T47D (cell line): ENCODE measurements at regions not wholly inside any gene's neighbourhood (a gene's known extent, or its start where the extent isn't known, plus 50 kb on each side); places are given as distances from the start of the nearest gene placed in this dataset.
A peak's percentile ranks its signal among the peaks of the same experiment; 100 is the strongest.

Source experiments
- DNase-seq, 2 experiments: peaks; one replicate each; pipeline versions ENCODE4 v3.0.0 to v3.0.0-alpha.2; 2011 to 2012; ENCODE audit warnings: low read depth in 1 of 2, low spot score in 1 of 2
- JUND ChIP-seq: IDR thresholded peaks from 2 replicates; pipeline ENCODE4 v1.6.1; 2012; ENCODE audit warnings: low read depth
- in situ Hi-C: cut with HindIII; loops from 2 replicates; pipeline ENCODE4 v1.10.0; 2016; ENCODE audit warnings: low sequenced_read_pairs, low pct_unique_long_range_greater_than_20kb

DNA sequence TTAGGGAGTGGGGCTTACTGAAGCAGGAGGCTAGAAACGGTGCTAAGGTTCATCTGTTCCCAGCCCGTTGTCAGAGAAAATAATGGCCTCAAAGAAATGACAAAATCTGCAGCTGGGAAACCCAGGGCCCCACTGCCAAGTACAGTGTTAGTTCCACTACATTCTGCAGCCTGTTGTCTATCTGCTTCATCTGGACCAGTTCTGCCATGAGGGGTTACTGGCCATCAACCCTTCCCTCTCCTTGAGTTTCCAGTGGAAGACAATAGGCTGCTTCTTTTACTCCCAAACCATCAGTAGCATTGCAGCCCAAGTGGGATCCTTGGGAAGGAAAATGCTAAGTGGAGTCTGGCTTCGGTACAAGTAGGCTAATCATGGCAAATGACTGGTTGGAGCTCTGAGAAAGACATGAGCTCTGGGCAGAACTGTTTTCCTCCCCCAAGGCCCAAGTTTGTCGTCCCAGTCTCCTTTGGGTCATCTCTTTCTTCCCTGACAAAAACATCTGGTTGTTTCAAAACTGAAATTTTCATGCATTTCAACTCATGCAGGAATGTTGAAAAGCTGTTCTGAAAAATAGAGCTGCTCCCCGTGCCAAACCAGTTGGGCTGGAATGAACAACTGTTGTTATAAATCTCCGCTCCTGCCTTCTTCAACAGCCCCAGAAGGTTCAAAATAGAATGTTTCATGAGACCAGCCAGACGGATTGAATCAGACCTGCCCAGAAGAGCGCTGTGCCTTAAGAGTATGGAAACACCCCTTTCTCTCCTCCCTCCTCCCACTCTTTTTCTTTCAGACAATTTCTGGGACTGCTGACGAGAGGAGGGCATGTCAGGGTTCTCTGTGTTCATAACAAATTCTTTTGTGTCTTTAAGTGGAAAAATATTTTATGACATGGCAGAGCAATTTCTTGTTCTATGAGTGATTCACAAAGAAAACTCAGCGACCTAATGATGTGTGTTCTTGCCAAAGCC, 116.6 kb downstream of the RAB18 start:
- peak in 1 of 2 experiments; percentile 64 for DNase-seq
- TF ChIP-seq JUND: no peak
- in situ Hi-C loops: no loop called here

- TF ChIP-seq JUND: no peak
- DNase-seq: no peak
- in situ Hi-C loops: no loop called here
These were observed 117.4 kb downstream of the RAB18 start for GRCh38 chr10:27621461-27621860.

- TF ChIP-seq JUND: no peak
- in situ Hi-C loops: no loop called here
- DNase-seq: no peak
These were observed 118.5 kb downstream of the RAB18 start for GRCh38 chr10:27622596-27622995.
